HEK293T (cell line): ENCODE measurements at regions not wholly inside any gene's neighbourhood (a gene's known extent, or its start where the extent isn't known, plus 50 kb on each side); places are given as distances from the start of the nearest gene placed in this dataset.

Experiments
- CTCF ChIA-PET: fragments of 350-600 bp; formaldehyde crosslinking; extraction: SDS; loops from one replicate; lab custom pipeline; 2021; ENCODE audit warnings: antibody characterized with exemption, inconsistent platforms; lab: Yijun Ruan, JAX
- POLR2A ChIA-PET: fragments of 350-600 bp; formaldehyde crosslinking; extraction: SDS; loops from one replicate; lab custom pipeline; 2020; ENCODE audit warnings: antibody characterized with exemption, inconsistent platforms; lab: Yijun Ruan, JAX
- DNase-seq: peaks from one replicate; pipeline ENCODE4 v3.0.0; 2012; ENCODE audit warnings: mixed read lengths; ENCODE audit errors: extremely low spot score
- ARNT ChIP-seq: fragments of 450-650 bp; IDR thresholded peaks from 2 replicates; pipeline ENCODE4 v1.6.1; 2017; ENCODE audit warnings: mild to moderate bottlenecking
- BHLHE40 ChIP-seq: fragments of 450-650 bp; IDR thresholded peaks from 2 replicates; pipeline ENCODE4 v1.6.1; 2016; ENCODE audit warnings: mild to moderate bottlenecking, moderate library complexity, borderline replicate concordance
- CTBP1 ChIP-seq: fragments of 450-650 bp; IDR thresholded peaks from 2 replicates; pipeline ENCODE4 v1.6.1; 2016; ENCODE audit warnings: borderline replicate concordance
- ELF4 ChIP-seq: fragments of 450-650 bp; IDR thresholded peaks from 2 replicates; pipeline ENCODE4 v1.6.1; 2017; ENCODE audit warnings: antibody characterized with exemption
- FOXA1 ChIP-seq: fragments of 450-650 bp; IDR thresholded peaks from 2 replicates; pipeline ENCODE4 v1.6.1; 2016; ENCODE audit warnings: mild to moderate bottlenecking
- FOXK2 ChIP-seq: fragments of 450-650 bp; IDR thresholded peaks from 2 replicates; pipeline ENCODE4 v1.6.1; 2016; ENCODE audit warnings: mild to moderate bottlenecking
- FOXM1 ChIP-seq: fragments of 450-650 bp; IDR thresholded peaks from 2 replicates; pipeline ENCODE4 v1.6.1; 2017; ENCODE audit warnings: mild to moderate bottlenecking, borderline replicate concordance
- HDGF ChIP-seq: fragments of 450-650 bp; IDR thresholded peaks from 2 replicates; pipeline ENCODE4 v1.6.1; 2017; ENCODE audit warnings: antibody characterized with exemption, borderline replicate concordance
- L3MBTL2 ChIP-seq: fragments of 450-650 bp; conservative IDR thresholded peaks from 2 replicates; pipeline ENCODE4 v1.6.1; 2016; ENCODE audit warnings: mild to moderate bottlenecking
- LEF1 ChIP-seq: fragments of 450-650 bp; IDR thresholded peaks from 2 replicates; pipeline ENCODE4 v1.6.1; 2017; ENCODE audit warnings: mild to moderate bottlenecking, borderline replicate concordance
- NFRKB ChIP-seq: fragments of 450-650 bp; IDR thresholded peaks from 2 replicates; pipeline ENCODE4 v1.6.1; 2016; ENCODE audit warnings: mild to moderate bottlenecking, moderate library complexity
- PKNOX1 ChIP-seq: fragments of 450-650 bp; IDR thresholded peaks from 2 replicates; pipeline ENCODE4 v1.6.1; 2016
- SP1 ChIP-seq: fragments of 450-650 bp; IDR thresholded peaks from 2 replicates; pipeline ENCODE4 v1.6.1; 2017
- SUZ12 ChIP-seq: fragments of 450-650 bp; IDR thresholded peaks from 2 replicates; pipeline ENCODE4 v1.6.1; 2016; ENCODE audit warnings: mild to moderate bottlenecking
- TARDBP ChIP-seq: fragments of 450-650 bp; IDR thresholded peaks from 2 replicates; pipeline ENCODE4 v1.6.1; 2016
- ZNF384 ChIP-seq: fragments of 450-650 bp; IDR thresholded peaks from 2 replicates; pipeline ENCODE4 v1.6.1; 2016

DNA sequence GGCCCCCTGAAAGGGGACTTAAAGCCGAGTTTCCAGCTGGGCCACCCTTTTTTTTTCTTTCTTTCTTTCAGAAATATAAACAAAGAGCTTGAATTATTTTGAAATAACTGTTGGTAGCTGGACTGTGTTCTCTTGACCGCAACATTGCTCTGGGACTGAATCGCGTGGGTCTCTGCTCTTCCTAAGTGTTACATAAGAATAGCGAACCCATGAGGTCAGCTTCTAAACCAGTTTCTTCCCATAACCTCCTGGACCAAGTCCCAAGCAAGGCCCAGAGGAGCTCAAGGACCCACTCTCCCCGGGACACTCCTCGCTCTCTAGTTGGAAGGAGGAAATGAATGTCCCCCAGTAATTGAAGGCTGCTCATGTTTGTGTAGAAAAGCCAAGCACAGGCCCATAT lies 91.1 kb downstream of the CXCL12 start:
- no peak for DNase-seq
- TF ChIP-seq ARNT (no peak), FOXM1 (no peak), SP1 (no peak), CTBP1 (no peak), LEF1 (no peak), FOXK2 (no peak)
- CTCF ChIA-PET = interaction anchor here (0.7 kb wide), 1 partner anchor 495 kb away, joined by 3 read pairs; no protein-coding TSS in a partner anchor
- POLR2A ChIA-PET = no interaction called here

DNA sequence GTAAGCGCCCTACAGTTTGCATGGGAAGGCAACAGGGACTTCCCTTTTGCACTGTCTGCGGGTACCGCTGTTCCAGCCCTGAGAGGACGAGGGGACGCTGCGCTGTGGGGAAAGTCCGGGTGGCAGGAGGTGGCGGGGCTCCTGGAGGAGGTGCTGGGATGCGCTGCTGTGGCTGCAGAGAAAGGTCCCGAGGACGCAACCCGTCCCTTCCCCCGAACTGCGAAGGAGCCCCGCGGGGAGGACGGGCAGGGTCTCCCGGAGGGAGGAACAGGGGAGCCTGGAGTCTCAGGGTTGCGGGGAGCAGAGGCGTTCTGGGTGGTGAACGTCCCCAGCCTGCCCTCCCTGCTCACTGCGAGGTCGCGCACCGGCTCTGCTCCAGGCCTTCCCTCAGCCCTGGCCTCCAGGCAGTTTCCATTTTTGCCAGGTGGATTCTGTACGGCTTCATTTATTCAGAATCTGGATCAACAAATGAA lies 91.6 kb downstream of the CXCL12 start:
- POLR2A ChIA-PET = no interaction called here
- TF ChIP-seq SUZ12 = no peak
- TF ChIP-seq SP1 = no peak
- no peak for TF ChIP-seq ZNF384
- TF ChIP-seq TARDBP = no peak
- TF ChIP-seq FOXM1 = no peak
- TF ChIP-seq HDGF = no peak
- TF ChIP-seq PKNOX1 = no peak
- no peak for TF ChIP-seq LEF1
- no peak for TF ChIP-seq CTBP1
- no peak for TF ChIP-seq ARNT
- no peak for TF ChIP-seq BHLHE40
- no peak for TF ChIP-seq L3MBTL2
- no peak for TF ChIP-seq NFRKB
- TF ChIP-seq ELF4 = no peak
- TF ChIP-seq FOXK2 = no peak
- no peak for TF ChIP-seq FOXA1
- CTCF ChIA-PET = interaction anchor here (0.7 kb wide), 1 partner anchor 495 kb away, joined by 3 read pairs; no protein-coding TSS in a partner anchor
- DNase-seq = no peak

DNA sequence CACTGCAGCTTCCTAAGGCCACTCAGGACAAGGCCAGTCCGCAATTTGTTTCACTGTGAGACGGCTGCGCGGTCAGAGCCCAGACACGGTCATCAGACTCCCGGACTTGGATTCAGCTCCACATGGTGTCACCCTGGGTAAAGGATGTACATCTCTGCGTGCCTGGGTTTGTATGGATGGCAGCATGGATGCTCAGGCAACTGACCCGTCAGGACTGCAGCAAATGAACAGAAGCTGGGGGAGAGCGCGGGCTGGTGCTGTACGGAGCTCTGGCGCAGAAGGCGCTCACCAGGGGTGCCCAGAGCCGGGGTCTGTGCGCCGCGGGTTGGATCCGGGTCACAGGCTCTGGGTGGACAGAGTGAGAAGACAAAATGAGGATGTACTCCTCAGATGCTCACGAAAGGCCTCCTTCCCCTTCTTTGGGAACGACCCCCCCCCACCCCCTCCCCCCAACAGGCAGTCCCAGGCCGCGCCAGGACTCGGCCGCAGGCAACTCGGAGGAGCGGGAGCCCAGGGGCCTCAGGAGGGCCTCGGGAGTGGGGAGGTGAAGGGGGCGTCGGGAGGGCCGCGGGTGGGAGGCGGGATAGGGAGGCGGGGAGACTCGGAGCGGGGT lies 92.4 kb downstream of the CXCL12 start:
- no peak for DNase-seq
- ChIA-PET CTCF (no interaction called here), POLR2A (no interaction called here)
- TF ChIP-seq BHLHE40 (no peak), CTBP1 (no peak), ELF4 (no peak), HDGF (no peak)

- ChIA-PET CTCF (no interaction called here), POLR2A (no interaction called here)
- TF ChIP-seq SP1 (no peak), ELF4 (no peak), SUZ12 (no peak), BHLHE40 (no peak), LEF1 (no peak), FOXA1 (no peak), L3MBTL2 (no peak), FOXK2 (no peak), HDGF (no peak), PKNOX1 (no peak), TARDBP (no peak), ARNT (no peak), FOXM1 (no peak), NFRKB (no peak), ZNF384 (no peak), CTBP1 (no peak)
- DNase-seq = no peak
These were observed 93.8 kb downstream of the CXCL12 start for GRCh38 chr10:44291091-44291490.

DNA sequence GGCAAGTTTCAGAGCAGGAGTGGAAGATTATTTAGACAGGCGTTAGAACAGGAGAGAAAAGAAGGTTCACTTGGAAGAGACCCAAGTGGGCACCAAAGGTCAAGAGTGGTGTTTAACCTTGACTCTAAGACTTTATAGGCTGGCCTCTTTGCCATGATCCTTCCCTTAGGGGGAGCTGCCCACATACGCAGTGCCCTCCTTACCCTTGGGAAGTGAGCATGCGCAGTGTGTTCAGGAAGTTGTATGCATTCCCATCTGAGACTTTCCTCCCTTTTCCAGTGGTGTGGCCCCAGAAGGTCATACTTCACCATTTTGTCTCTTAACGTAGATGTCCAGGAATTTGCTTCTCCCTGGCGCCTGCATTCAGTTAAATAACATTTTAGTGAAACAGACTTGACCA lies 95.8 kb downstream of the CXCL12 start:
- ChIA-PET POLR2A (no interaction called here), CTCF (no interaction called here)
- no peak for DNase-seq
- no peak for TF ChIP-seq ZNF384
- no peak for TF ChIP-seq PKNOX1
- TF ChIP-seq LEF1 = no peak
- no peak for TF ChIP-seq BHLHE40
- TF ChIP-seq FOXA1 = no peak
- no peak for TF ChIP-seq HDGF
- no peak for TF ChIP-seq NFRKB
- TF ChIP-seq L3MBTL2 = no peak
- no peak for TF ChIP-seq SP1
- no peak for TF ChIP-seq ELF4

GRCh38 chr10:44287408-44287807 lies 97.5 kb downstream of the CXCL12 start:
- TF ChIP-seq ZNF384 (no peak), SUZ12 (no peak), BHLHE40 (no peak), ARNT (no peak), LEF1 (no peak), PKNOX1 (no peak), L3MBTL2 (no peak), FOXA1 (no peak), SP1 (no peak)
- no peak for DNase-seq
- POLR2A ChIA-PET = no interaction called here
- CTCF ChIA-PET = no interaction called here
